A673 (cell line): ENCODE measurements at regions not wholly inside any gene's neighbourhood (a gene's known extent, or its start where the extent isn't known, plus 50 kb on each side); places are given as distances from the start of the nearest gene placed in this dataset.

Source experiments
- CTCF ChIP-seq: fragments of 300-800, 200-600 bp; sonication (generic); conservative IDR thresholded peaks from 2 replicates; pipeline ENCODE4 v1.5.1; 2017; ENCODE audit warnings: low read depth, mild to moderate bottlenecking, antibody characterized with exemption, low read length, moderate library complexity, mixed read lengths
- EZH2 ChIP-seq: fragments of 200-600 bp; sonication (generic); IDR thresholded peaks from 2 replicates; pipeline ENCODE4 v1.6.1; 2017; ENCODE audit warnings: borderline replicate concordance, low read depth, mild to moderate bottlenecking, mixed read lengths, antibody characterized with exemption, low read length; ENCODE audit not compliant: poor library complexity, severe bottlenecking

DNA sequence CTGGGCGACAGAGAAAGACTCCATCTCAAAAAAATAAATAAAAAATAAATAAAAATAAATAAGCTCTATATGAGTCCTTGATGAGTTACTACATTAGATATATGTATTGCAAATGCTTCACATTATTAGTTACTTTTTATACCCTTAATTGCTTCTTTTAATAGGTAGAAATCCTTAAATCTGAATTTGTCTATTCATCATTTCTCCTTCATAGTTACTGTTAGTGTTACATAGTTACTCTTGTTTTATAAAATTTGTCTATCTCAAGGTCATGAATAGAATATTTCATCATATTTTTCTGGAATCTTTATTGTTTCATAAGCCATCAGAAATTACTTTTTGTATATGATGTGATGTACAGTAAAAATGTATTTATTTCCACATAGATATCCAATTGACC lies 1624.8 kb upstream of the FLRT2 start:
- TF ChIP-seq CTCF (no peak), EZH2 (no peak)
